ENCODE measurements at regions not wholly inside any gene's neighbourhood (a gene's known extent, or its start where the extent isn't known, plus 50 kb on each side); places are given as distances from the start of the nearest gene placed in this dataset.
A peak's percentile ranks its signal among the peaks of the same experiment; 100 is the strongest.

- peaks cover 18% of the 10 kb centered on the region for H3F3A ChIP-seq (ENCODE audit: insufficient read depth, low read depth)
- no peaks in the 10 kb centered on the region for H3K27me3 ChIP-seq (ENCODE audit: insufficient read depth, low read depth)
- H3K27ac ChIP-seq = 0 out of 2 replicates have a peak overlapping the region, but pooled peaks have one; percentile 76
- POLR2A ChIA-PET (ENCODE audit: unreplicated experiment) = interaction anchor here (0.6 to 2.4 kb wide), 4 partner anchors 27 to 157 kb away, joined by 3 to 50 read pairs (median 8); partner anchors contain the start of gene SSBP2
- no peaks in the 10 kb centered on the region for H3K79me2 ChIP-seq (ENCODE audit: low read depth)
- H3K9me3 ChIP-seq (ENCODE audit: insufficient read depth, low read depth) = no peaks in the 10 kb centered on the region
- H3K4me3 ChIP-seq = peak overlapping the region; percentile 62
- TF ChIP-seq EZH2 (IDR thresholded peaks at IDR 0.05; ENCODE audit: low read depth) = no peak
- TF ChIP-seq, protein P1, sequence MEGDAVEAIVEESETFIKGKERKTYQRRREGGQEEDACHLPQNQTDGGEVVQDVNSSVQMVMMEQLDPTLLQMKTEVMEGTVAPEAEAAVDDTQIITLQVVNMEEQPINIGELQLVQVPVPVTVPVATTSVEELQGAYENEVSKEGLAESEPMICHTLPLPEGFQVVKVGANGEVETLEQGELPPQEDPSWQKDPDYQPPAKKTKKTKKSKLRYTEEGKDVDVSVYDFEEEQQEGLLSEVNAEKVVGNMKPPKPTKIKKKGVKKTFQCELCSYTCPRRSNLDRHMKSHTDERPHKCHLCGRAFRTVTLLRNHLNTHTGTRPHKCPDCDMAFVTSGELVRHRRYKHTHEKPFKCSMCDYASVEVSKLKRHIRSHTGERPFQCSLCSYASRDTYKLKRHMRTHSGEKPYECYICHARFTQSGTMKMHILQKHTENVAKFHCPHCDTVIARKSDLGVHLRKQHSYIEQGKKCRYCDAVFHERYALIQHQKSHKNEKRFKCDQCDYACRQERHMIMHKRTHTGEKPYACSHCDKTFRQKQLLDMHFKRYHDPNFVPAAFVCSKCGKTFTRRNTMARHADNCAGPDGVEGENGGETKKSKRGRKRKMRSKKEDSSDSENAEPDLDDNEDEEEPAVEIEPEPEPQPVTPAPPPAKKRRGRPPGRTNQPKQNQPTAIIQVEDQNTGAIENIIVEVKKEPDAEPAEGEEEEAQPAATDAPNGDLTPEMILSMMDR (conservative IDR thresholded peaks at IDR 0.05) = no peak
- H3K36me3 ChIP-seq (ENCODE audit: low read depth) = no peaks in the 10 kb centered on the region
- H2AFZ ChIP-seq = 0 out of 2 replicates have a peak overlapping the region, but pooled peaks have one; percentile 46
- peaks cover 38% of the 10 kb centered on the region for H3K4me1 ChIP-seq (replicated peaks; ENCODE audit: insufficient read depth)
- BruUV-seq (replicated peaks) = no TSS peak
- peak overlapping the region; percentile 80 for H3K4me2 ChIP-seq
- no peaks in the 10 kb centered on the region for H4K20me1 ChIP-seq (ENCODE audit: insufficient read depth)
- no peaks in the 10 kb centered on the region for H3K9me2 ChIP-seq (ENCODE audit: insufficient read depth)
- DNase-seq = peak; percentile 31 to 74
- CTCF ChIA-PET = interaction anchor here (0.7 to 1.4 kb wide), 3 partner anchors 102 to 313 kb away, joined by 3 to 8 read pairs (median 5); partner anchors contain the start of genes ATG10 and SSBP2
- intact Hi-C loops (cut with micrococcal nuclease; ENCODE audit: unreplicated experiment) = loop anchor here (1.0 kb wide), 2 partner anchors 314 to 373 kb away; no protein-coding TSS in a partner anchor
Observed at GRCh38 chr5:81852291-81853029, 101.6 kb upstream of the SSBP2 start.

- peak overlapping the region; percentile 52 for H3K4me3 ChIP-seq
- POLR2A ChIA-PET (ENCODE audit: unreplicated experiment) = interaction anchor here (0.6 to 2.4 kb wide), 5 partner anchors 26 to 156 kb away, joined by 3 to 50 read pairs (median 7); partner anchors contain the start of gene SSBP2
Observed at GRCh38 chr5:81851481-81852178, 100.7 kb upstream of the SSBP2 start.

More at GRCh38 chr5:81851481-81852178, 100.7 kb upstream of the SSBP2 start:
- TF ChIP-seq, protein P1 (conservative IDR thresholded peaks at IDR 0.05) = no peak
- no peak for TF ChIP-seq EZH2 (IDR thresholded peaks at IDR 0.05; ENCODE audit: low read depth)
- H3K4me2 ChIP-seq = peak overlapping the region; percentile 80
- no peaks in the 10 kb centered on the region for H4K20me1 ChIP-seq (ENCODE audit: insufficient read depth)
- H3K79me2 ChIP-seq (ENCODE audit: low read depth) = no peaks in the 10 kb centered on the region
- intact Hi-C loops (cut with micrococcal nuclease; ENCODE audit: unreplicated experiment) = loop anchor here (1.0 to 2.0 kb wide), 8 partner anchors 64 to 427 kb away; partner anchors contain the start of genes ATG10 and SSBP2
- peak overlapping the region; percentile 72 for H2AFZ ChIP-seq
- no peaks in the 10 kb centered on the region for H3K36me3 ChIP-seq (ENCODE audit: low read depth)
- H3K27me3 ChIP-seq (ENCODE audit: insufficient read depth, low read depth) = no peaks in the 10 kb centered on the region
- CTCF ChIA-PET = interaction anchor here (0.6 to 1.4 kb wide), 4 partner anchors 101 to 406 kb away, joined by 3 to 8 read pairs (median 4); partner anchors contain the start of genes ATG10 and SSBP2
- no TSS peak for BruUV-seq (replicated peaks)
- peaks cover 38% of the 10 kb centered on the region for H3K4me1 ChIP-seq (replicated peaks; ENCODE audit: insufficient read depth)
- H3K27ac ChIP-seq = peak overlapping the region; percentile 76
- no peaks in the 10 kb centered on the region for H3K9me3 ChIP-seq (ENCODE audit: insufficient read depth, low read depth)
- peak; percentile 81 to 94 for DNase-seq
- peaks cover 18% of the 10 kb centered on the region for H3F3A ChIP-seq (ENCODE audit: insufficient read depth, low read depth)
- H3K9me2 ChIP-seq (ENCODE audit: insufficient read depth) = no peaks in the 10 kb centered on the region

Data from PC-9 (cell line).